Lower lobe of right lung (tissue), 2 donors: ENCODE measurements at regions not wholly inside any gene's neighbourhood (a gene's known extent, or its start where the extent isn't known, plus 50 kb on each side); places are given as distances from the start of the nearest gene placed in this dataset.

ENCODE experiments used
- ATAC-seq, 2 donors: fragments of 200-7000 bp; cut with Tn5 transposase; one replicate each; pipeline ENCODE4 v1.9.1; 2020 to 2022; ENCODE audit warnings: mild to moderate bottlenecking in 2 of 2, moderate library complexity in 2 of 2
- DNase-seq: peaks from one replicate; pipeline ENCODE4 v3.0.0-alpha.2; 2020
- H3K27ac ChIP-seq: fragments of 200-600 bp; one replicate; pipeline ENCODE4 v1.8.0; 2022
- H3K27me3 ChIP-seq: fragments of 200-600 bp; one replicate; pipeline ENCODE4 v1.8.0; 2022; ENCODE audit warnings: low read depth
- H3K36me3 ChIP-seq: fragments of 200-600 bp; one replicate; pipeline ENCODE4 v1.8.0; 2022; ENCODE audit warnings: mild to moderate bottlenecking
- H3K4me1 ChIP-seq: fragments of 200-600 bp; one replicate; pipeline ENCODE4 v1.8.0; 2022
- H3K4me3 ChIP-seq: fragments of 200-600 bp; one replicate; pipeline ENCODE4 v1.8.0; 2022; ENCODE audit warnings: mild to moderate bottlenecking
- H3K9me3 ChIP-seq: fragments of 200-600 bp; one replicate; pipeline ENCODE4 v1.8.0; 2022
- CTCF ChIP-seq: fragments of 200-600 bp; IDR thresholded peaks from one replicate; pipeline ENCODE4 v1.8.0; 2022; ENCODE audit warnings: antibody characterized with exemption, mild to moderate bottlenecking
- intact Hi-C: fragments of 100-400 bp; cut with DNase I; formaldehyde crosslinking; loops from one replicate; pipeline ENCODE4 v1.11.0; 2022
- donor health status: DM: no; HTN: yes; CAD: no; lungs with severe emphysema.

GRCh38 chr21:16363518-16363917, 633.7 kb downstream of the USP25 start:
- DNase-seq (no peak), ATAC-seq (no peak)
- H3K4me1 ChIP-seq, result no peaks in the 10 kb centered on the region
- no peak for TF ChIP-seq CTCF
- no peak overlapping the region for H3K27ac ChIP-seq
- H3K36me3 ChIP-seq, result no peaks in the 10 kb centered on the region
- intact Hi-C loops, result no loop called here
- no peak overlapping the region for H3K4me3 ChIP-seq
- no peaks in the 10 kb centered on the region for H3K9me3 ChIP-seq
- H3K27me3 ChIP-seq, result no peaks in the 10 kb centered on the region

DNA sequence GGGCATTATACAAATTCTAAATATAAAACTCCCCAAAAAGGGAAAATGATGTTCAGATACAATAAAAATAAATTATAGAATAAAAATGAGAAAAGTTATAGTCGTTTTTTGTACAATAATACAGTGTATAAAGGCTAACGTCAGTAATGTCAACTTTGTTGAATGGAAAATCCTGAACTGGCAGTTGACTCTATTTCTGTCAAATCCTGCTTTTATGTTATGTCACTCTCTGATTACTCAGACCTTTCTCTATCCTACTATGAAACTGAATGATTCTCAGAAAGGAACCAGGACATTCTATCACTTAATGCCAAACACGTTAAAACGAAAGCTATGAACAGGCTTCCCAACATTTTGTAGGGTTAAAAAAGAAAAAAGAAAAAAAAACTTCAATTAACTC, 636.4 kb downstream of the USP25 start:
- no peak for TF ChIP-seq CTCF
- H3K27ac ChIP-seq, result no peak overlapping the region
- H3K9me3 ChIP-seq, result no peaks in the 10 kb centered on the region
- H3K4me1 ChIP-seq, result no peaks in the 10 kb centered on the region
- no peaks in the 10 kb centered on the region for H3K27me3 ChIP-seq
- no peak for ATAC-seq
- H3K4me3 ChIP-seq, result no peak overlapping the region
- no peak for DNase-seq
- intact Hi-C loops, result no loop called here
- no peaks in the 10 kb centered on the region for H3K36me3 ChIP-seq

DNA sequence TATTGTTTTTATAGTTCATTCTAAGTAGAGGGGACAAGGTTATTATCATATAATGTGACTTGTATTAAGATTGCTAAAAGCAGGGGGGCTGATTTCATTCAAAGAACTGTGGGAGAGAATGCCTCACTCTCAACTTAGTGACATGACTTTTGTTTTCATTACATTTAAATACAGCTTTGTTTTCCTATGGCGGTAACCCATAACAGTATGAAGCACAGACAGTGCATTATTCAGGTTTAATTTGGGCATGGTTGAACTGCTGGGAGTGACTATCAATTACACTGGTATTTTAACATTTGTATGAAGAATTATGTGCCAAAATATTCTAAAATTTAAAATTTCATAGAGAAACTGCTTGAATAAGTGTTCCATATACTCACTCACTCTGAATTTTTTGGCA, 637.3 kb downstream of the USP25 start:
- ATAC-seq, result no peak
- H3K4me3 ChIP-seq, result no peak overlapping the region
- H3K27me3 ChIP-seq, result no peaks in the 10 kb centered on the region
- DNase-seq, result no peak
- no peaks in the 10 kb centered on the region for H3K9me3 ChIP-seq
- no peak overlapping the region for H3K27ac ChIP-seq
- no peaks in the 10 kb centered on the region for H3K36me3 ChIP-seq
- no peak for TF ChIP-seq CTCF
- intact Hi-C loops, result no loop called here
- H3K4me1 ChIP-seq, result no peaks in the 10 kb centered on the region

DNA sequence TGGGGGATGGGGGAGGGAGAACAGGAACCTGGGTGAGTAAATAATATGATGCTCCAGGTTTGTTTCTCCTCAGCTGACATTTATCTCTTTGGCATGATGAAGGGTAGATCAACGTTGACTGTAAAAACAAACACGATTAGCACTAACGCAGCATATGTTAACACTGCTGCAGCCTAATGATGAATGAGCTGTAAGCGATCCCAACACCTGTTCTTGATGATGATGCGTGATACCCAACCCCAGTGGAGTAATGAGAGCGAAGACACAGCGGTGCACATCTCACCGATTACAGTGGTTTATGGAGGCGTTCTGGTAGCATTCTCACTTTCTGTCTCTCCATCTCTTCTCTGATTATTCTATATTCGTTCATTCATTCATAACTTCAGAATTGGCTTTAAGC, 640.4 kb downstream of the USP25 start:
- H3K9me3 ChIP-seq, result no peaks in the 10 kb centered on the region
- H3K4me1 ChIP-seq, result no peaks in the 10 kb centered on the region
- no peaks in the 10 kb centered on the region for H3K36me3 ChIP-seq
- H3K4me3 ChIP-seq, result no peak overlapping the region
- no peak overlapping the region for H3K27ac ChIP-seq
- no peaks in the 10 kb centered on the region for H3K27me3 ChIP-seq
- intact Hi-C loops, result no loop called here
- DNase-seq, result no peak
- TF ChIP-seq CTCF, result no peak
- ATAC-seq, result no peak

- no peak overlapping the region for H3K27ac ChIP-seq
- TF ChIP-seq CTCF, result no peak
- no peak overlapping the region for H3K4me3 ChIP-seq
- DNase-seq (no peak), ATAC-seq (no peak)
- H3K4me1 ChIP-seq, result no peaks in the 10 kb centered on the region
- H3K27me3 ChIP-seq, result no peaks in the 10 kb centered on the region
- H3K36me3 ChIP-seq, result no peaks in the 10 kb centered on the region
- no peaks in the 10 kb centered on the region for H3K9me3 ChIP-seq
- intact Hi-C loops, result no loop called here
These were observed 642.8 kb downstream of the USP25 start for GRCh38 chr21:16372586-16372985.

- Histone ChIP-seq H3K36me3 (no peaks in the 10 kb centered on the region), H3K9me3 (no peaks in the 10 kb centered on the region), H3K27me3 (no peaks in the 10 kb centered on the region), H3K4me1 (no peaks in the 10 kb centered on the region), H3K27ac (no peak overlapping the region), H3K4me3 (no peak overlapping the region)
- no peak for TF ChIP-seq CTCF
- ATAC-seq, result no peak
- DNase-seq, result no peak
- intact Hi-C loops, result no loop called here
These were observed 646.9 kb downstream of the USP25 start for GRCh38 chr21:16376673-16377072.
